ENCODE measurements at regions not wholly inside any gene's neighbourhood (a gene's known extent, or its start where the extent isn't known, plus 50 kb on each side); places are given as distances from the start of the nearest gene placed in this dataset.

DNA sequence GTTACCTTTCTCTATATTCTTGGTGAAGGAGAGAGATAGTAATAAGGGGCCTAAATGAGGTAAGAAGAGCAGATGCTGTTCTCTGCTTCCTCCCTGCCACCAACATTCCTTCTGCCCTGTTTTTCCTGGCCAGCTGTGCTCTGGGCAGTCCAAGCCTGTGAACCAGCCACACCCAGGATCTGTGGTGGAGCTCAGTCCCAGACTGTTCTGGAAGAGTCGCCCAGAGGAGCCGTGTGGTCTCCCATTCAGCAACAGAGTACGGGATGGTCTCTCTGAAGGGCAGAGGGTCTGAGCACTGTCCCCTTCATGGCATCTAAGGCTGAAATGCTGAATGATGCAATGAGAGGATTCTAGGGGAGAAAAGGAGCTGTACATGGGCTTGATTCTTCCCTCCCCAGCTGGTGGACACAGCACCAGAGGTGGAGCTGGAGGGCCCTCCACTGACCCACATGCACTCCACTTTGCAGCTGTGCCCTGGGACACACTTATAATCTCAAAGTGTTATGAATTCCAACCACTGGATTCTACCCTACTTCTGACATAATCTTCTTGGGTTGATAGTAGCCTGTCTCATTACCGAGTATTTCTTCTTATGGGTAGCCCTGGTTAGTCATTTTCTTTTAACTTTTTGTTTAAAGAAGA, 70.8 kb upstream of the RPS23 start:
- no peak for DNase-seq (ENCODE audit: low read depth in 3 of 3, low spot score in 1 of 3)

DNA sequence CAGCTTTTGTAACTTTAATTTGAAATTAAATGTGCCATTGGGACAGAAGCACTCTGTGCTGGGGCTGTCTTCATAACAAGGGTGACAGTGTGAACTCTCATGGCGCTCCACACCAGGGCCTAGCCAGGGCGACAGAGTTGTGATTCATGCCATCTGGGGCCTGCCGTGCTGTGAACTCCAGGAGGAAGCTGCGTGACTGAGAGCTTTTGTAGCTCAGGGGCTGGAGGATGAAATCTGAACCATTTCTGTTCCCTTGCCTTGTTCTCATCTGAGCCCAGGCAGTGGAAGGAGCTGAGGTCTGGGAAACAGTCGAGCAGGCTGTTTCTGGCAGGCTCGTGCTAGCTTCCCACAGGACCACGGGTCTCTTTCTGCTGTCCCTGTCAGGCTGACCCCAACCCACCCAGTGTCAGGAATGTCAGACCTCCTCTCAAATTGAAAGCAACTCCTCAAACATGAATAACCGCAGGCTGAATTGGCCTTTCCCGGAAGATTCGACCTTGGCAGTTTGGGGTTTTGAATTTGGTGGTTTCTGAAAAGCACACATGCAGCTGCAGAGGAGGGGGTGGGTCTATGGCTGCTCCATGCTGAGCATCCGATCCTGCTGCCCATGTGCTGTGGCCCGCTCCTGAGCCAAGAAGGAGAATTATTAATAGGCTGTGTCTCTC, 69.2 kb upstream of the RPS23 start:
- no peak for DNase-seq (ENCODE audit: low read depth in 3 of 3, low spot score in 1 of 3)

DNA sequence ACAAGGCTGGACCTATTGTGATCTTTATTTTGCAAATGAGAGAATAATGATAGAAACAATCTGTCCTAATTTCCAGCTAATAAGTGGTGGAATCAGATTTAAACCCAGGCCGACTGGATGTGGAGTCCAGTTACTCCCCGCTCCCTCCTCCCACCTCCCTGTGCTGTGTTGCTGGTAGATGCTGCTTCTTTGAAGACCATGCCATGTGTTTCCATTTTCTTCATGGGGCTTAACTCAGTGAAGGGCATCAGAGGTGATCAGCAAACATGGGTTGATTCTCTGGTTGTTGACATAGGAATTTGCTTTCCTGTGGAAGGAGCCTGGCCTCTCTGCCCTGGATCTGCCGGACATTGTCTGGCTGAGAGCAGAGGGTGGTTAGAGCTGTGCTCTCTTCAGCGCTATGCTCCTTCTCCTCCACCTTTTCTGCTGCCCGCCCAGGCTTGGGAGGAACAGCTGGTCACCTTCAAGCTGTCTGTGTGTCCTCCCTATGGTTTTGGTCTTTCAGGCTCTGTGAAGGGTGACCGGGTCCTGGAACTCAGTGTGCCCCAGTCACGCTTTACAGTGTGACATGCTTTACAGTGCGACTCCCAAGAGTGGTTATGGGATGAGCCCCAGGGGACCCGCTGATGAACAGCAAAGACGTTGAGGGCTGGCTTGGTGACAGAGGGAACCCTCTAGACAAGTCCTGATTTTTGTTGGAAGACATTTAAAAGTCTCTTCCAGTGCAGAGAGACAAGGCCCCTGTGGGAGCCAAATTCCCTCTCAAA, 68.4 kb upstream of the RPS23 start:
- DNase-seq (ENCODE audit: low read depth in 3 of 3, low spot score in 1 of 3), result no peak

GRCh38 chr5:82345108-82345507, 67.0 kb upstream of the RPS23 start:
- no peak for DNase-seq (ENCODE audit: low read depth in 3 of 3, low spot score in 1 of 3)

- DNase-seq (ENCODE audit: low read depth in 3 of 3, low spot score in 1 of 3), result no peak
Observed at GRCh38 chr5:82341325-82341724, 63.2 kb upstream of the RPS23 start.

- DNase-seq (ENCODE audit: low read depth in 3 of 3, low spot score in 1 of 3), result no peak
Observed at GRCh38 chr5:82340799-82341198, 62.6 kb upstream of the RPS23 start.

DNA sequence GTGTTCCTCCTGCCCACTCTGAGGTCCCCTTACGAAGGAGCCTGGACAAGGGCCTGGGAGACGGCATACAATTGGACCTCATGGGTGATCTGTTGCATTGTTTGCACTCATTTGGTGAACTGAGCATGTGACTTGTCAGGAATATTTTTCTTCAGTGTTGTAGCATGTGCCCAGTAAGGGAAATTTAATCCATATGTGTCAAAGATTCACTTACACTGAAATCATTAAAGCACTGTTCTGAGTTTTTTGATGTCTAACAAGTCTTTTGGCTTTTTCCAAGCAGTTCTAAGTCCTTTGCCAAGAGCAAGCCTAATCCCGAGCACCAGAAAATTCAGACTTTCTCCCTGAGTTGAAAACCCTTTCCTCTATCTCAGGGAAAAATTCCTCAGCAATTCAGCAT, 61.6 kb upstream of the RPS23 start:
- DNase-seq (ENCODE audit: low read depth in 3 of 3, low spot score in 1 of 3), result no peak

GRCh38 chr5:82338771-82339373, 60.7 kb upstream of the RPS23 start:
- DNase-seq (ENCODE audit: low read depth in 3 of 3, low spot score in 1 of 3), result no peak

DNA sequence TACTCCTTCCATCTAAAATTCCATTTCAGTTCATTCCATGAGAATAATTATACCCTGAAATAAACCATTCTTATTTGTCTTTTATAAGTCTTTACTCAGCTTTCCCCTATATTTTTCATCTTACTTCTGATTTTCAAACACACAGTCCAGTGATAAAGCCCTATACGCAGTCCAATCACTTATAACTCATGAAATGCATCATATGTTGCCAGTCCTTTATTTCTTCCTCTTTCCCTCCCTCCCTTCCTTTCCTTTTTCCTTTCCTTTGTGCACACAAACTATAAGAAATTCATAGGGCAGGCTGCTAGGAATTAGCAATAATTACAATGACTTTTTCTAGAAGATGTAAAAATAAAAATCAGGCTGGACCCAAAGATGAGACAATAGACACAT, 58.8 kb upstream of the RPS23 start:
- DNase-seq (ENCODE audit: low read depth in 3 of 3, low spot score in 1 of 3), result no peak

DNA sequence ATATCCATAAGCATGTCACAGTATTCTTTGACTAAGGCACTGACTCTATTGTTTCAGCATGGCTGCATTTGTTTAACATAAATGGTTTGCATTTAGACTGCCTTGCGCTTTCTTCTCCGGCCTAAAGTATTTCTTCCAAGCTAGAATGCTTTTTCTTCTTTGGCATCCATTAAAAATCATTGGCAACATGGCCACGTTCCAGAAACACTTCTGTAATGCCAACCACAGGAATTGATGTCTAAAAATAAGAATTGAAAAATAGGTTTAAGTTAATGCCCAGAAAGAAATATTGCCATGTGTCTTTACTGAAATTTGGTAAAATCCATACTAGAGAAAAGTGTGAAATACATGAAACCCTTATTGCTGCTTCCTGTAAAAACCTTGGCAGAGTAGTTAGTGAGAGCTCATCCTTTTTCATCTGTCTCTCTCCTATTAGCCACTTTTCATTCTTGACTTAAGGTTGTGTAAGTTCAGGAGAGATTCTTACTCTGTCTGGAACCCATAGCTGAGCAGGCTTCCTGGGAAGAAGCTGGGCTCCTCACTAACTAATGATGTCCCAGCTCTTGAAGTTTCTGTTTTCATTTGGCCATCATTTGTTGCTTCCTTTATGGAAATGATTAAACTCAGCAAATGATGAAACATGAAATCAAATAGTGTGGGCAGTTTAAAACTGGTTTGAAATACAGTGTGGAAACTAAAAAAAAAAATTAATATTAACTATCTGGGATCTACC, 58.2 kb upstream of the RPS23 start:
- DNase-seq (ENCODE audit: low read depth in 3 of 3, low spot score in 1 of 3), result no peak

GRCh38 chr5:82335806-82336205, 57.7 kb upstream of the RPS23 start:
- DNase-seq (ENCODE audit: low read depth in 3 of 3, low spot score in 1 of 3), result no peak

DNA sequence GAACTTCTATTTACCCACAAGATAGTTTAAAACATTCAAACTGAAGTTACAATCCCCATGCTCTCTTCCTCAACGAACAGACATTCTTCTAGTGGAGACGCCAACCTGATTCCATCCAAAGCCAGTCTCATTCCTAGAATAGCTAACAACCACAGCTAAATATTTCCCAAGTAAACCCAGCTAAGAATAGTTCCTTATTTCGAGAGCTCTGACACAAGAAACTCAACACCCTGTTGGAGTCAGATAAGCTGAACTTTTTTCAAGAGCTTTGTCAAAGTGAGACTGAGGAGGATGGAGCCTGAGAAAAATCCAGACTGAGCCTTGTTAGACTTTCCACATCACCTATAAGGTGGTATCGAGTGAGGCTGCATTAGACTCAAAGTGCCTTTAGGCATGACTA, 56.7 kb upstream of the RPS23 start:
- DNase-seq (ENCODE audit: low read depth in 3 of 3, low spot score in 1 of 3), result no peak

DNA sequence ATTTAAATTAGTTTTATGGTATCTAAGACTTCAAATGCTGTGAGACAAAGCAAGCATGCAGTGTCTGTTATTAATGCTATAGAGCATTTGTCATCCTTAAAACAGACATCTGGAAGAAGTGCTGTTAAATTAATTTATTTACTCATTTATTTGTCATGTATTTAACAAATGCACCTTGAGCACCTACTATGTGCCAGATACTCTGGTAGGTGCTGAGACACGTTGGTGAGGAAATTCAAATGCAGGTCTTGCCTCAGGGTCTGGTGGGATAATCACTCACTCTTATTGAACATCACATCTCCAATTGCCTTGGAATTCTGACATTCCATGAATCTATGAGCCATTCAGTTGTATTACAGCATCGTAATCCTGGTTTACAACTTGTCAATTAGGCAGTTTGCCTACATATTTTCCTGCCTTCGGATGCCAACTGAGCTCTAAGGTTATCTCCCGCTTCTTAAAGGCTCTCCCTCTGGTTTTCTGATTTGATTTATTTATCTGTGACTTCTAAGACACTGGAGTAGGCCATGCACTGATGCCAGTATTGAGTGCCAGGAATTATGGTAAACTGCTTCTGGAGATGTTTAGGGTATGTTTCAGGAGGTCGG, 56.0 kb upstream of the RPS23 start:
- DNase-seq (ENCODE audit: low read depth in 3 of 3, low spot score in 1 of 3), result no peak

- DNase-seq (ENCODE audit: low read depth in 3 of 3, low spot score in 1 of 3), result no peak
Observed at GRCh38 chr5:82332886-82333615, 54.9 kb upstream of the RPS23 start.

GRCh38 chr5:82332064-82332855, 54.1 kb upstream of the RPS23 start:
- no peak for DNase-seq (ENCODE audit: low read depth in 3 of 3, low spot score in 1 of 3)

DNA sequence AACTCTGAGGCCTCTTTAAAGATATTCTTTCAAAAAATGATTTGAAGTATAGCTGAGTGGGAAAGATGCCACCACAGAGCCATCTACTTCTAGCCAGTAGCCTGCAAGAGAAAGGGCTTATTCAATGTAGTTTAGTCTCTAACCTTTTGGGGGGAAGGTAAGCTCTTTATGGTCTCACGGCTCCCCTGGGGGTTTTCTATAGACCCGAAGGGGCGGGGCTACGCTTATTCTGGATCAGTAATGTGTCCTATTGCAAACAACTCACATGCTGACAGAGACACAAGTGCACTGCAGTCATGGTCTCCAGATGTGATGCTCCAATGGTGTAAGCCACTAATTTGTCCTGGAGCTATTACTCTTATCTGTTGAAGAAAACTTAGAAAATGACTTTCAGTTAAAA, 53.4 kb upstream of the RPS23 start:
- DNase-seq (ENCODE audit: low read depth in 3 of 3, low spot score in 1 of 3), result no peak

DNA sequence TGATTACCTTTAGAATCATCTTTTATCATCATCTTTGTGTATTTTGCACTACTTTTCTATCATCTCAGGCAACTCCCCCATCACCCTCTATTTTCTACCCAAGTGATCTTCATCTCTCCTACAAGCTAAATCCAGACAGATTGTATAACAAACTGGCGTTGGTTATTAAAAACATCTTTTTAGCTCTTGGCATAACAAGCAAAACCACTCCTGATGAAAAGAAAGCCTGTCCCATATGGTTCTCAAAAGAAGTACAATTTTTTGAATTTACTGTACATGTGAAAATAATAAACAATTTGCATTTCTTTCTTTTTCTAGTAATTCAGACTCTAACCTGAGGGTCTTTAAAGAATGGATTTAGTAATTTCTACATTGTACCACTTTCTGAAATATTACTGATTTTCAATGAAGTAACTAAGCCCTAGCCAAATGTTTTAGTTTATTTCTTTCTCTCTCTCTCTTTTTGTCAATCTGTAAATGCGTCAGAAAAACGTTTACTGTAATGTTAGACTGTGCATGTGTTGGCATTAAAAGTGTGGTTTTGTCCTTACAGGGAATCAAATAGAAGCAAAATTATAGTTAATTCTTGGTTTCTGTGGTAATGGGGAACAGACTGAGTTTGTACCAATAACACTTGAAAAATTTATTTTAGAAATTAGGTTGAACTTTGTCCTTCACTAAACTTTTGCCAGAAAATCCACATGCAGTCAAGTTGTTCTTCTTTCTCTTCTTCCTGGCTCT, 52.5 kb upstream of the RPS23 start:
- DNase-seq (ENCODE audit: low read depth in 3 of 3, low spot score in 1 of 3), result no peak

DNA sequence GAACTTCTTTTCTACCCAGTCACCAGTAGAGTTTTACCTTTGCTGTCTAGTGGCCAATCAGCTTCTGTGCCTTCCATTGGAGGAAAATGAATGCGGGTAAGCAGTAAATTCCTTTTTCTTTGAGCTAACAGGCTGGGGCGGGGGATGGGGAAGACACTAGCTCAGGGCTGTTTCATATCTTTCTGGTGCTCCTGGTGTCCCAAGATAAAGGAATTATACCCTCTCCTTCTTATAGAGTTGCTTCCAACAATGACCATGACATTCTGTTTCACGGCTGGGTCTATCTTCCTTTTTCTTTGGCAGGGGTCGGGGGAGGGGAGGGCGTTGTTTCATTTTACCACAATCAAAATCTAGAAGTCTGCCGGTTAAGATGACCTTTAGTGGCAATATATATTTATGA, 51.2 kb upstream of the RPS23 start:
- no peak for DNase-seq (ENCODE audit: low read depth in 3 of 3, low spot score in 1 of 3)

Data from stimulated activated CD4-positive, alpha-beta T cell treated with anti-CD3 and anti-CD28 coated beads, TNF-alpha, amount 100 ng/mL, for 1 hour (primary cell).